Tibial nerve (tissue), 3 donors: ENCODE measurements at regions not wholly inside any gene's neighbourhood (a gene's known extent, or its start where the extent isn't known, plus 50 kb on each side); places are given as distances from the start of the nearest gene placed in this dataset.

Experiments used
- POLR2A ChIP-seq, 2 donors: fragments of 450-650 bp; IDR thresholded peaks; one replicate each; pipeline ENCODE4 v1.6.1; 2017; ENCODE audit warnings: antibody characterized with exemption in 2 of 2, mild to moderate bottlenecking in 2 of 2, moderate library complexity in 2 of 2
- TF ChIP-seq, protein P1 (sequence below), 5 experiments: fragments of 200-600 bp in 3 of 5; fragments of 450-650 bp in 2 of 5; sonication (generic) in 3 of 5; IDR thresholded peaks; one replicate each; pipeline ENCODE4 v1.5.1; 2016 to 2019; ENCODE audit warnings: antibody characterized with exemption in 5 of 5, mild to moderate bottlenecking in 3 of 5, moderate library complexity in 2 of 5

DNA sequence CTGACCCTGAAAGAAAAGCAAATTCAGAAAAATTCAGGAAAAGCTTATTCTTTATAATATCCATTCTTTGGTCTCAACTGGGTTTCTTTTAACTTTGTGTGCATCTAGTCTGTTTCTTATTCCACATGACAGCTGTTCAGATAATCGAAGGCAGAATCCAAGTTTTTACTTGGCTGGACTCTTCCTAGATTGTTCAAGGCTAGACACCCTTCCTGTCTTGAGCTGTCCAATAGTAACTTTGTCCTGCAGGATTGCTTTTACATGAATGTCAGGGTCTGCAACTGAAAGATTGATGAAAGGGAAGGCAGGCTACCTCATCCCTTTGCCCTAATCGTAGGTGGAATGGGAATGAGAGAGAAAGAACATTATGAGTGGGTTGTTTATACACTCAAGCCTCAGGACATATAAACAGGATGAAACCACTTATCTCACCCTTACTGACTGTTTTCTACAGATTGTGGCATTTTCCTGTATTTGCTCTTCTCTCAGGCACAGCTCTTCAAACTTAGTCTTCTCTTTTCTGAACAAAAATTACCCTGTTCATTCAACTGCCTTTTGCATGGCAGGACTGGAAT lies 76.9 kb downstream of the LEPR start:
- TF ChIP-seq, protein P1, sequence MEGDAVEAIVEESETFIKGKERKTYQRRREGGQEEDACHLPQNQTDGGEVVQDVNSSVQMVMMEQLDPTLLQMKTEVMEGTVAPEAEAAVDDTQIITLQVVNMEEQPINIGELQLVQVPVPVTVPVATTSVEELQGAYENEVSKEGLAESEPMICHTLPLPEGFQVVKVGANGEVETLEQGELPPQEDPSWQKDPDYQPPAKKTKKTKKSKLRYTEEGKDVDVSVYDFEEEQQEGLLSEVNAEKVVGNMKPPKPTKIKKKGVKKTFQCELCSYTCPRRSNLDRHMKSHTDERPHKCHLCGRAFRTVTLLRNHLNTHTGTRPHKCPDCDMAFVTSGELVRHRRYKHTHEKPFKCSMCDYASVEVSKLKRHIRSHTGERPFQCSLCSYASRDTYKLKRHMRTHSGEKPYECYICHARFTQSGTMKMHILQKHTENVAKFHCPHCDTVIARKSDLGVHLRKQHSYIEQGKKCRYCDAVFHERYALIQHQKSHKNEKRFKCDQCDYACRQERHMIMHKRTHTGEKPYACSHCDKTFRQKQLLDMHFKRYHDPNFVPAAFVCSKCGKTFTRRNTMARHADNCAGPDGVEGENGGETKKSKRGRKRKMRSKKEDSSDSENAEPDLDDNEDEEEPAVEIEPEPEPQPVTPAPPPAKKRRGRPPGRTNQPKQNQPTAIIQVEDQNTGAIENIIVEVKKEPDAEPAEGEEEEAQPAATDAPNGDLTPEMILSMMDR (IDR thresholded peaks at IDR 0.05): no peak
- no peak for TF ChIP-seq POLR2A (IDR thresholded peaks at IDR 0.05)
